Cortex of kidney (tissue), 1 donor: ENCODE measurements at regions not wholly inside any gene's neighbourhood (a gene's known extent, or its start where the extent isn't known, plus 50 kb on each side); places are given as distances from the start of the nearest gene placed in this dataset.

ENCODE experiments used
- DNase-seq: peaks from one replicate; lab custom pipeline; 2025; lab: John Stamatoyannopoulos, UW

- no peak for DNase-seq
These were observed 53.4 kb upstream of the PRKACB start for GRCh38 chr1:84090447-84091245.

- no peak for DNase-seq
These were observed 54.2 kb upstream of the PRKACB start for GRCh38 chr1:84089867-84090266.

GRCh38 chr1:84089465-84089864 lies 54.6 kb upstream of the PRKACB start:
- DNase-seq: no peak

GRCh38 chr1:84086616-84087015 lies 57.5 kb upstream of the PRKACB start:
- no peak for DNase-seq

GRCh38 chr1:84086189-84086588 lies 57.9 kb upstream of the PRKACB start:
- DNase-seq: no peak

GRCh38 chr1:84083307-84083706 lies 60.8 kb upstream of the PRKACB start:
- DNase-seq: no peak

- no peak for DNase-seq
These were observed 65.2 kb upstream of the PRKACB start for GRCh38 chr1:84078842-84079202.

- DNase-seq: no peak
These were observed 65.8 kb upstream of the PRKACB start for GRCh38 chr1:84078108-84078841.

- peak; percentile 15 for DNase-seq
These were observed 66.5 kb upstream of the PRKACB start for GRCh38 chr1:84077476-84078107.

GRCh38 chr1:84073266-84073665 lies 70.8 kb upstream of the PRKACB start:
- no peak for DNase-seq

GRCh38 chr1:84069236-84069845 lies 70.4 kb upstream of the TTLL7 start:
- DNase-seq: no peak

- DNase-seq: no peak
These were observed 63.6 kb upstream of the TTLL7 start for GRCh38 chr1:84062496-84062895.

- no peak for DNase-seq
These were observed 62.4 kb upstream of the TTLL7 start for GRCh38 chr1:84061336-84061735.

GRCh38 chr1:84060781-84061180 lies 61.8 kb upstream of the TTLL7 start:
- no peak for DNase-seq

- DNase-seq: no peak
These were observed 49.9 kb upstream of the TTLL7 start for GRCh38 chr1:84048820-84049219.
